BLaER1 (cell line): ENCODE measurements at regions not wholly inside any gene's neighbourhood (a gene's known extent, or its start where the extent isn't known, plus 50 kb on each side); places are given as distances from the start of the nearest gene placed in this dataset.
"Not testable (repeated sequence)": the region's sequence is repeated elsewhere in the genome, so short reads cannot be mapped to it uniquely, and the experiment has no call there.

ENCODE experiments used
- H3K27ac ChIP-seq: shearing (Covaris generic); formaldehyde crosslinking; 2 replicates; pipeline ENCODE4 v1.8.1; 2022
- H3K27me3 ChIP-seq: shearing (Covaris generic); formaldehyde crosslinking; 2 replicates; pipeline ENCODE4 v1.8.1; 2022
- H3K36me3 ChIP-seq: shearing (Covaris generic); formaldehyde crosslinking; 2 replicates; pipeline ENCODE4 v1.8.1; 2022
- H3K4me1 ChIP-seq: shearing (Covaris generic); formaldehyde crosslinking; 2 replicates; pipeline ENCODE4 v1.8.1; 2022
- H3K4me2 ChIP-seq: shearing (Covaris generic); formaldehyde crosslinking; 2 replicates; pipeline ENCODE4 v1.8.1; 2022
- H3K4me3 ChIP-seq: shearing (Covaris generic); formaldehyde crosslinking; 2 replicates; pipeline ENCODE4 v1.8.1; 2022
- H3K9ac ChIP-seq: shearing (Covaris generic); formaldehyde crosslinking; 2 replicates; pipeline ENCODE4 v1.8.1; 2022
- H3K9me3 ChIP-seq: shearing (Covaris generic); formaldehyde crosslinking; 2 replicates; pipeline ENCODE4 v1.8.1; 2022
- H4K20me1 ChIP-seq: shearing (Covaris generic); formaldehyde crosslinking; 2 replicates; pipeline ENCODE4 v1.8.1; 2022
- Cebpa-rat ChIP-seq: shearing (Covaris generic); IDR thresholded peaks from 2 replicates; pipeline ENCODE4 v1.8.1; 2022

DNA sequence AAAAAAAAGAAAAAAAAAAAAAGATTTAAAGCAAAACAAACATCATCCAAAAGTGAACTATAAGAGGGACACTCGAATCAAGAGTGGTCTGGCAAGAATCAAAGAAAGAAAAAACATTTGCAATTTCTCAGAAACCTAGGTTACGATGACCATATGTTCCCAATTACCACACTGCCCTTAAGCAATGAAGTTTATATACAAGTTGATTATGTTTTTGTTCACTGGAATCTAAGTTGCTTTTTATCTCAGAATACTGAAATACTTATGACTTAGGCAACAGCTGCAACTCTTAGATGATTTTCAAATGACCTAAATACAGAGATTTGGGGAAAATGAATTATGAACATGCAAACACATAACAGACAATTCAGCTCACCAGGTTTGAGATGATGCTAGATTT, 597.1 kb upstream of the CHAC2 start:
- H3K27ac ChIP-seq, result no peak overlapping the region
- no peaks in the 10 kb centered on the region for H4K20me1 ChIP-seq
- H3K4me3 ChIP-seq, result no peak overlapping the region
- H3K4me1 ChIP-seq, result no peaks in the 10 kb centered on the region
- no peak for TF ChIP-seq Cebpa-rat
- H3K9me3 ChIP-seq, result no peaks in the 10 kb centered on the region
- H3K27me3 ChIP-seq, result no peaks in the 10 kb centered on the region
- no peak overlapping the region for H3K4me2 ChIP-seq
- H3K9ac ChIP-seq, result no peak overlapping the region
- H3K36me3 ChIP-seq, result no peaks in the 10 kb centered on the region

DNA sequence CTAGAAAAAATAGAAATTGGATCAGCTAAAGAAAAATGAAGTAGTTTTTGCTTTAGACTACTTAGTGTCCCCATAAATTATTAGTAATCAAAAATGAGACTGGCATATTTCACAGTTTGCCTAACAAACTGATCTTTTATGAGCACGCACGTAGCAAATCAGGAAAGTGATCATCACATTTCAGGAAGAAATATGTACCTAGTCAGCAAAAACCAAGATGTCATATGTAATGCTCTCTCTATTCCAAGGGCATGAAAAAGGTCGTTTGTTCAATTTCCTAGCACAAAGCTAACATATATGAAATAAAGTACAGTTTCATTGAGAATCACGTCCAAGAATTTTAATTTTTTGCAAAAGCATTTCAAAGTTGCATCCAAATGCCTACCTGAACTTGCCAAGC, 600.4 kb upstream of the CHAC2 start:
- no peaks in the 10 kb centered on the region for H4K20me1 ChIP-seq
- no peaks in the 10 kb centered on the region for H3K9me3 ChIP-seq
- H3K4me2 ChIP-seq, result no peak overlapping the region
- H3K27me3 ChIP-seq, result no peaks in the 10 kb centered on the region
- no peak overlapping the region for H3K9ac ChIP-seq
- TF ChIP-seq Cebpa-rat, result no peak
- H3K4me3 ChIP-seq, result no peak overlapping the region
- H3K36me3 ChIP-seq, result no peaks in the 10 kb centered on the region
- no peaks in the 10 kb centered on the region for H3K4me1 ChIP-seq
- no peak overlapping the region for H3K27ac ChIP-seq

GRCh38 chr2:53150146-53150545, 617.5 kb upstream of the CHAC2 start:
- Histone ChIP-seq H4K20me1 (no peaks in the 10 kb centered on the region), H3K9ac (no peak overlapping the region), H3K27me3 (no peaks in the 10 kb centered on the region), H3K4me2 (no peak overlapping the region), H3K27ac (no peak overlapping the region), H3K9me3 (no peaks in the 10 kb centered on the region), H3K4me3 (no peak overlapping the region), H3K4me1 (no peaks in the 10 kb centered on the region), H3K36me3 (no peaks in the 10 kb centered on the region)
- TF ChIP-seq Cebpa-rat, result no peak

GRCh38 chr2:53148221-53148620, 619.4 kb upstream of the CHAC2 start:
- Histone ChIP-seq H3K4me3 (no peak overlapping the region), H3K4me1 (no peaks in the 10 kb centered on the region), H3K27ac (no peak overlapping the region), H3K9ac (no peak overlapping the region), H3K36me3 (no peaks in the 10 kb centered on the region), H4K20me1 (no peaks in the 10 kb centered on the region), H3K4me2 (no peak overlapping the region), H3K27me3 (no peaks in the 10 kb centered on the region), H3K9me3 (no peaks in the 10 kb centered on the region)
- no peak for TF ChIP-seq Cebpa-rat

GRCh38 chr2:53131416-53131815, 636.2 kb upstream of the CHAC2 start:
- Histone ChIP-seq H3K9ac (no peak overlapping the region), H3K4me3 (no peak overlapping the region), H3K27ac (no peak overlapping the region), H4K20me1 (no peaks in the 10 kb centered on the region), H3K36me3 (no peaks in the 10 kb centered on the region), H3K27me3 (no peaks in the 10 kb centered on the region), H3K4me1 (no peaks in the 10 kb centered on the region), H3K4me2 (no peak overlapping the region), H3K9me3 (no peaks in the 10 kb centered on the region)
- no peak for TF ChIP-seq Cebpa-rat

DNA sequence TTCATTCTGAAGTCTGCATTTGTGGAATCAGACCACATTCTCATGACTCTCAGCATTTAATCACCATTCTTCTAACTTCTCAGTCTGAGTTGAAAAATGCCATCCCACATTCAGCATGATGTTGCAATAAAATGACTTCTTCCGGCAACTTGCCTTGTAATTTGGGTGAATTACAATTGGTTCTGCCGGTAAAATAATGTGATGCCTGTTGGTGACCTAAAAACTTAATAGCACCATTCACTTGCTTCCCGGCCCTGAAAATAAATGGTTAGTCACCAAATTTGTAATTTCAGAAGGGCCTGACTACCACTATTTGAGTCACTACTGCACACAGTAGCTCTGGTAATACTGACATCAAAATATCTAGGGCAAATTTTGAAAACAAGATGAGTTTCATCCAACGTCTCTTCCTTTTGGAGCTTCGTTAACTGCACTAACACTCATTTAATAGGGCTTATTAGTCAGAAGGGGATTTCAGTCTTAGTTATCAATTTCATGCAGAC, 637.1 kb upstream of the CHAC2 start:
- H3K4me2 ChIP-seq, result no peak overlapping the region
- no peak for TF ChIP-seq Cebpa-rat
- no peaks in the 10 kb centered on the region for H4K20me1 ChIP-seq
- H3K27ac ChIP-seq, result no peak overlapping the region
- H3K4me1 ChIP-seq, result no peaks in the 10 kb centered on the region
- H3K9ac ChIP-seq, result no peak overlapping the region
- no peaks in the 10 kb centered on the region for H3K36me3 ChIP-seq
- no peaks in the 10 kb centered on the region for H3K27me3 ChIP-seq
- H3K9me3 ChIP-seq, result no peaks in the 10 kb centered on the region
- H3K4me3 ChIP-seq, result no peak overlapping the region

- Histone ChIP-seq H3K27ac (no peak overlapping the region), H3K9ac (no peak overlapping the region), H3K4me3 (no peak overlapping the region)
Measured at GRCh38 chr2:53129851-53130250, 637.8 kb upstream of the CHAC2 start.

GRCh38 chr2:53127061-53127650, 640.4 kb upstream of the CHAC2 start:
- Histone ChIP-seq H4K20me1 (no peaks in the 10 kb centered on the region), H3K4me2 (no peak overlapping the region), H3K27me3 (no peaks in the 10 kb centered on the region), H3K36me3 (no peaks in the 10 kb centered on the region), H3K9ac (no peak overlapping the region), H3K9me3 (no peaks in the 10 kb centered on the region), H3K4me1 (no peaks in the 10 kb centered on the region), H3K4me3 (no peak overlapping the region), H3K27ac (no peak overlapping the region)
- TF ChIP-seq Cebpa-rat, result no peak

More at GRCh38 chr2:53129851-53130250, 637.8 kb upstream of the CHAC2 start:
- Histone ChIP-seq H3K27me3 (no peaks in the 10 kb centered on the region), H3K9me3 (no peaks in the 10 kb centered on the region), H4K20me1 (no peaks in the 10 kb centered on the region), H3K4me1 (no peaks in the 10 kb centered on the region), H3K4me2 (no peak overlapping the region), H3K36me3 (no peaks in the 10 kb centered on the region)
- TF ChIP-seq Cebpa-rat, result no peak

- Histone ChIP-seq H3K9ac (no peak overlapping the region), H3K9me3 (no peaks in the 10 kb centered on the region), H3K27ac (no peak overlapping the region)
Measured at GRCh38 chr2:53114991-53115390, 652.6 kb upstream of the CHAC2 start.

GRCh38 chr2:53114582-53114981, 653.0 kb upstream of the CHAC2 start:
- Histone ChIP-seq H3K27me3 (no peaks in the 10 kb centered on the region), H3K27ac (no peak overlapping the region), H3K9me3 (no peaks in the 10 kb centered on the region), H3K36me3 (no peaks in the 10 kb centered on the region), H3K9ac (no peak overlapping the region), H3K4me3 (no peak overlapping the region), H4K20me1 (no peaks in the 10 kb centered on the region), H3K4me2 (no peak overlapping the region), H3K4me1 (no peaks in the 10 kb centered on the region)
- no peak for TF ChIP-seq Cebpa-rat

More at GRCh38 chr2:53114991-53115390, 652.6 kb upstream of the CHAC2 start:
- Histone ChIP-seq H4K20me1 (no peaks in the 10 kb centered on the region), H3K27me3 (no peaks in the 10 kb centered on the region), H3K36me3 (no peaks in the 10 kb centered on the region), H3K4me2 (no peak overlapping the region), H3K4me3 (no peak overlapping the region), H3K4me1 (no peaks in the 10 kb centered on the region)
- TF ChIP-seq Cebpa-rat, result no peak

DNA sequence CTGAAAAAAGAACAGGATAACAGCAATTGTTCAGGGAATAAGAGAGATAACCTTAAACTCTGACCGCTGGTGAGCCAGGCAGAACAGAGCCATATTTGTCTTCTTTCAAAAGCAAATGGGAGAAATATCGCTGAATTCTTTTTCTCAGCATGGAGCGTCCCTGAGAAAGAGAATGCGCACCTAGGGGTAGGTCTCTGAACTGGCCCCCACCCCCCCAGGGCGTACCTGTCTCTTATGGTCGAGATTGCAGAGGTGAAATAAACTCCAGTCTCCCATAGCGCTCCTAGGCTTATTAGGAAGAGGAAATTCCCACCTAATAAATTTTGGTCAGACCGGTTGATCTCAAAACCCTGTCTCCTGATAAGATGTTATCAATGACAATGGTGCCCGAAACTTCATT, 655.2 kb upstream of the CHAC2 start:
- not testable (repeated sequence) for H3K36me3 ChIP-seq, H3K4me1 ChIP-seq, H3K27ac ChIP-seq, H3K4me2 ChIP-seq, H3K4me3 ChIP-seq, H4K20me1 ChIP-seq, H3K9me3 ChIP-seq, H3K27me3 ChIP-seq, H3K9ac ChIP-seq
